ENCODE measurements at regions not wholly inside any gene's neighbourhood (a gene's known extent, or its start where the extent isn't known, plus 50 kb on each side); places are given as distances from the start of the nearest gene placed in this dataset.

GRCh38 chr10:70991140-70992124 is 103.1 kb upstream of the PCBD1 start:
- CTCF ChIA-PET (ENCODE audit: low intra/inter-chr PET ratio) = no interaction called here
- DNase-seq (ENCODE audit: extremely low read depth in 1 of 4, low spot score in 3 of 4) (no peak), FAIRE-seq (no peak), ATAC-seq (no peak)
- no peak overlapping the region for H3K4me3 ChIP-seq
- H3K27ac ChIP-seq (ENCODE audit: extremely low read depth, low read depth, low read length) = no peak overlapping the region
- H3K9ac ChIP-seq (ENCODE audit: insufficient read depth in 1 of 2, low read depth in 2 of 2, low read length in 2 of 2) = no peak overlapping the region
- POLR2A ChIA-PET = interaction anchor here (0.9 kb wide), 1 partner anchor 23 kb away, joined by 3 read pairs; no protein-coding TSS in a partner anchor
- H3K36me3 ChIP-seq (ENCODE audit: control insufficient read depth, insufficient read depth, low read length) = no peaks in the 10 kb centered on the region
- intact Hi-C loops (cut with micrococcal nuclease) = no loop called here
- no peaks in the 10 kb centered on the region for H3K9me3 ChIP-seq (replicated peaks; ENCODE audit: control insufficient read depth, insufficient read depth, low read depth, low read length)
- H3K9me1 ChIP-seq (ENCODE audit: control insufficient read depth, insufficient read depth, low read length) = no peaks in the 10 kb centered on the region
- H2AFZ ChIP-seq (ENCODE audit: low read depth, low read length) = no peak overlapping the region
- no peaks in the 10 kb centered on the region for H3K4me1 ChIP-seq (replicated peaks in 1 of 2; ENCODE audit: control insufficient read depth in 2 of 2, insufficient read depth in 2 of 2, low read length in 2 of 2)
- no peak overlapping the region for H3K4me2 ChIP-seq (ENCODE audit: insufficient read depth, low read length)
- peaks cover 56 to 80% of the 10 kb centered on the region in 2 experiments for H3K27me3 ChIP-seq (ENCODE audit: control insufficient read depth in 2 of 2, insufficient read depth in 2 of 2, low read length in 2 of 2)
- in situ Hi-C loops (cut with MboI) = no loop called here
- TF ChIP-seq TSC22D4 (tag; IDR thresholded peaks at IDR 0.05) (no peak), CHD1 (IDR thresholded peaks at IDR 0.05; ENCODE audit: low read length) (no peak), HOXB6 (CRISPR knock-in tag; IDR thresholded peaks at IDR 0.05; ENCODE audit: borderline replicate concordance) (no peak), RAD21 (CRISPR knock-in tag; conservative IDR thresholded peaks at IDR 0.05 in 1 of 2, IDR thresholded peaks at IDR 0.05 in 1 of 2) (no peak)
- 2% methylated on average over 14 of the region's 14 CpGs for WGBS (ENCODE audit: insufficient coverage, low coverage, missing lambda C conversion rate)
- no peaks in the 10 kb centered on the region for H3K79me2 ChIP-seq (ENCODE audit: control insufficient read depth, insufficient read depth, low read length)
- no TSS peak for BruUV-seq (replicated peaks)
- H4K20me1 ChIP-seq (replicated peaks; ENCODE audit: control insufficient read depth, insufficient read depth, low read length) = no peaks in the 10 kb centered on the region; the same call in 1 of the 2 replicates

Measured in K562 (cell line).